C4-2B (cell line): ENCODE measurements at regions not wholly inside any gene's neighbourhood (a gene's known extent, or its start where the extent isn't known, plus 50 kb on each side); places are given as distances from the start of the nearest gene placed in this dataset.

Experiments used
- ZFX ChIP-seq: fragments of 450-650 bp; IDR thresholded peaks from 2 replicates; pipeline ENCODE4 v1.6.1; 2017
- TF ChIP-seq, protein P1 (sequence below): fragments of 450-650 bp; conservative IDR thresholded peaks from 2 replicates; pipeline ENCODE4 v1.5.1; 2017; ENCODE audit warnings: mild to moderate bottlenecking

DNA sequence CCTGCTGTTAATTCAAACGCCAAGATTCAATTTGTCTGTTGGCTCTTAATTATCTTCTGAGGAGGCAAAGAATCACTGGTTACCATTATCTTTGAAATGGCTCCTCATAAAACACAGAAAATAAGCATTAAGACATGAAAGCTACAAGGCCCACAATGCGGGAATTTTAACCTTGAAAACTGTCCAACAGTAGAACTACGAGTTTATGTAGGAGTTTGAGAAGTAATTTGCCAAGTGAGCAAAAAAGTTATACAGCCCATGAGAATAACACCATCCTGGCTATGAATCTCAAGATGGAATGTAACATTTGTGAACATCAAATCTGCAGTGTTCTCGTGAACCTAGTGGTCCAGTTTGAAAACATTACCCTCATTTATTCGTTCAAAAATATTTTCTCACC lies 172.5 kb downstream of the ALDH1A2 start:
- TF ChIP-seq, protein P1, sequence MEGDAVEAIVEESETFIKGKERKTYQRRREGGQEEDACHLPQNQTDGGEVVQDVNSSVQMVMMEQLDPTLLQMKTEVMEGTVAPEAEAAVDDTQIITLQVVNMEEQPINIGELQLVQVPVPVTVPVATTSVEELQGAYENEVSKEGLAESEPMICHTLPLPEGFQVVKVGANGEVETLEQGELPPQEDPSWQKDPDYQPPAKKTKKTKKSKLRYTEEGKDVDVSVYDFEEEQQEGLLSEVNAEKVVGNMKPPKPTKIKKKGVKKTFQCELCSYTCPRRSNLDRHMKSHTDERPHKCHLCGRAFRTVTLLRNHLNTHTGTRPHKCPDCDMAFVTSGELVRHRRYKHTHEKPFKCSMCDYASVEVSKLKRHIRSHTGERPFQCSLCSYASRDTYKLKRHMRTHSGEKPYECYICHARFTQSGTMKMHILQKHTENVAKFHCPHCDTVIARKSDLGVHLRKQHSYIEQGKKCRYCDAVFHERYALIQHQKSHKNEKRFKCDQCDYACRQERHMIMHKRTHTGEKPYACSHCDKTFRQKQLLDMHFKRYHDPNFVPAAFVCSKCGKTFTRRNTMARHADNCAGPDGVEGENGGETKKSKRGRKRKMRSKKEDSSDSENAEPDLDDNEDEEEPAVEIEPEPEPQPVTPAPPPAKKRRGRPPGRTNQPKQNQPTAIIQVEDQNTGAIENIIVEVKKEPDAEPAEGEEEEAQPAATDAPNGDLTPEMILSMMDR = no peak
- TF ChIP-seq ZFX = no peak
